ENCODE measurements at regions not wholly inside any gene's neighbourhood (a gene's known extent, or its start where the extent isn't known, plus 50 kb on each side); places are given as distances from the start of the nearest gene placed in this dataset.

DNA sequence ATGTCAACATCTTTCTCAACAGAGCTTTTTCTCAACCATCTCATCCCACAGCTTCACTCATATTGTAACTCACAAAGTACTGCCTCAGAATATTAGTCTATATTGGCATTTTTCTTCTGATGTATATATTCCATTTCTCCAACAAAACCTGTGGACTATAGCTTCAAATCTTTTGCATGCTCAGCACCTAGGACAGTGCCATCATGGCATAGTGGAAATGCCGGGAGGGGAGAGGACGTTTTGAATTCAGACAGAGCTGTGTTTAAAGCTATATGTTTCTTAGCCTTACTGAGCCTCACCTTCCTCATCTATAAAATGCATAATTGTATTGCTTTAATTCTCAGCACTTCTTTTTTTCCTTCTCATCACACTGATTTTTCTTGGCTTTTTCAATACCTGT is 452.6 kb downstream of the GALC start:
- no peaks in the 10 kb centered on the region for H3K9me1 ChIP-seq (ENCODE audit: insufficient read depth, low read length)
- no peak overlapping the region for H3K4me2 ChIP-seq (ENCODE audit: low read depth, low read length)
- H3K14ac ChIP-seq (replicated peaks; ENCODE audit: low read depth, low read length) = no peak overlapping the region
- H3K27ac ChIP-seq (ENCODE audit: insufficient read depth, low read length) = no peak overlapping the region
- ChIA-PET CTCF (no interaction called here), POLR2A (ENCODE audit: unreplicated experiment) (no interaction called here)
- H2AK5ac ChIP-seq (ENCODE audit: low read depth, low read length) = no peak overlapping the region
- DNase-seq = no peak
- dilution Hi-C loops (cut with HindIII; ENCODE audit: low sequenced_read_pairs, unreplicated experiment) (no loop called here), in situ Hi-C loops (cut with MboI; ENCODE audit: low sequenced_read_pairs) (no loop called here), intact Hi-C loops (cut with micrococcal nuclease) (no loop called here)
- no peak overlapping the region for H4K8ac ChIP-seq (ENCODE audit: low read depth in 2 of 2, low read length in 2 of 2)
- H2BK120ac ChIP-seq (ENCODE audit: low read depth, low read length) = no peak overlapping the region
- H3K23ac ChIP-seq (ENCODE audit: low read depth, low read length) = no peak overlapping the region
- H3K9me3 ChIP-seq (ENCODE audit: control insufficient read depth, insufficient read depth, low read length) = peaks cover 4% of the 10 kb centered on the region
- H3K36me3 ChIP-seq (ENCODE audit: control insufficient read depth, insufficient read depth, low read length) = no peaks in the 10 kb centered on the region
- H2BK15ac ChIP-seq (ENCODE audit: low read depth, low read length) = no peak overlapping the region
- no peaks in the 10 kb centered on the region for H4K20me1 ChIP-seq (ENCODE audit: insufficient read depth, low read length)
- ATAC-seq (ENCODE audit: low read depth) = no peak
- H2BK20ac ChIP-seq (ENCODE audit: low read depth, low read length) = no peak overlapping the region
- H3K27me3 ChIP-seq (ENCODE audit: control insufficient read depth, insufficient read depth, low read length) = no peaks in the 10 kb centered on the region
- H4K91ac ChIP-seq (ENCODE audit: insufficient read depth, low read depth, low read length) = no peak overlapping the region
- no TSS peak for BruUV-seq (replicated peaks)
- H3K4ac ChIP-seq (ENCODE audit: low read depth, low read length) = no peak overlapping the region
- H2BK5ac ChIP-seq (ENCODE audit: low read depth, low read length, poor library complexity, severe bottlenecking) = no peak overlapping the region
- no CpG with 5 or more reads among the region's 2 CpGs for WGBS, 2 experiments (ENCODE audit: extremely low coverage in 2 of 2, insufficient read length in 1 of 2)
- H2AFZ ChIP-seq (replicated peaks; ENCODE audit: low read length, poor library complexity) = no peak overlapping the region
- H3K56ac ChIP-seq (ENCODE audit: extremely low read depth, insufficient read depth, low read length) = no peak overlapping the region
- H3K79me1 ChIP-seq (ENCODE audit: low read depth in 1 of 2, low read length in 2 of 2) = no peaks in the 10 kb centered on the region
- H3K9ac ChIP-seq (ENCODE audit: low read depth, low read length) = no peak overlapping the region
- TF ChIP-seq MAFK (IDR thresholded peaks at IDR 0.05; ENCODE audit: low read depth, low read length) = no peak
- TF ChIP-seq MXI1 (IDR thresholded peaks at IDR 0.05; ENCODE audit: borderline replicate concordance, low read depth, low read length) = no peak
- TF ChIP-seq, protein P1, sequence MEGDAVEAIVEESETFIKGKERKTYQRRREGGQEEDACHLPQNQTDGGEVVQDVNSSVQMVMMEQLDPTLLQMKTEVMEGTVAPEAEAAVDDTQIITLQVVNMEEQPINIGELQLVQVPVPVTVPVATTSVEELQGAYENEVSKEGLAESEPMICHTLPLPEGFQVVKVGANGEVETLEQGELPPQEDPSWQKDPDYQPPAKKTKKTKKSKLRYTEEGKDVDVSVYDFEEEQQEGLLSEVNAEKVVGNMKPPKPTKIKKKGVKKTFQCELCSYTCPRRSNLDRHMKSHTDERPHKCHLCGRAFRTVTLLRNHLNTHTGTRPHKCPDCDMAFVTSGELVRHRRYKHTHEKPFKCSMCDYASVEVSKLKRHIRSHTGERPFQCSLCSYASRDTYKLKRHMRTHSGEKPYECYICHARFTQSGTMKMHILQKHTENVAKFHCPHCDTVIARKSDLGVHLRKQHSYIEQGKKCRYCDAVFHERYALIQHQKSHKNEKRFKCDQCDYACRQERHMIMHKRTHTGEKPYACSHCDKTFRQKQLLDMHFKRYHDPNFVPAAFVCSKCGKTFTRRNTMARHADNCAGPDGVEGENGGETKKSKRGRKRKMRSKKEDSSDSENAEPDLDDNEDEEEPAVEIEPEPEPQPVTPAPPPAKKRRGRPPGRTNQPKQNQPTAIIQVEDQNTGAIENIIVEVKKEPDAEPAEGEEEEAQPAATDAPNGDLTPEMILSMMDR (conservative IDR thresholded peaks at IDR 0.05; ENCODE audit: low read depth, low read length) = no peak
- no peak for TF ChIP-seq CEBPB (IDR thresholded peaks at IDR 0.05; ENCODE audit: low read depth, low read length)
- no peak for TF ChIP-seq POLR2A (IDR thresholded peaks at IDR 0.05; ENCODE audit: low read depth, low read length)
- TF ChIP-seq RAD21 (IDR thresholded peaks at IDR 0.05; ENCODE audit: low read length) = no peak
- no peak overlapping the region for H3K18ac ChIP-seq (ENCODE audit: low read depth, low read length)
- no peak overlapping the region for H2AK9ac ChIP-seq (replicated peaks; ENCODE audit: low read depth, low read length, poor library complexity)
- no peaks in the 10 kb centered on the region for H3K4me1 ChIP-seq (ENCODE audit: control insufficient read depth, insufficient read depth, low read length)
- no peak overlapping the region for H4K5ac ChIP-seq (ENCODE audit: low read depth, low read length)
- H3K4me3 ChIP-seq (ENCODE audit: insufficient read depth, low read depth, low read length) = no peak overlapping the region

All from IMR-90 (cell line).